GM12865 (cell line): ENCODE measurements at regions not wholly inside any gene's neighbourhood (a gene's known extent, or its start where the extent isn't known, plus 50 kb on each side); places are given as distances from the start of the nearest gene placed in this dataset.

Experiments
- DNase-seq: peaks from one replicate; pipeline ENCODE4 v3.0.0; 2010; ENCODE audit warnings: low read depth
- H3K4me3 ChIP-seq: 2 replicates; pipeline ENCODE4 v1.5.1; 2011; ENCODE audit warnings: mild to moderate bottlenecking, low read depth, low read length, control low read depth
- CTCF ChIP-seq: IDR thresholded peaks from 2 replicates; pipeline ENCODE4 v1.5.1; 2011; ENCODE audit warnings: low read length, control low read depth, low read depth, inconsistent platforms; ENCODE audit not compliant: insufficient read depth; ENCODE audit errors: missing control alignments

- H3K4me3 ChIP-seq = no peak overlapping the region
- DNase-seq = no peak
- TF ChIP-seq CTCF = no peak
Observed at GRCh38 chr12:131605304-131605829, 105.5 kb upstream of the SFSWAP start.

- DNase-seq = no peak
- H3K4me3 ChIP-seq = no peak overlapping the region
- TF ChIP-seq CTCF = no peak
Observed at GRCh38 chr12:131606218-131606901, 104.5 kb upstream of the SFSWAP start.

GRCh38 chr12:131607658-131608447 lies 103.0 kb upstream of the SFSWAP start:
- TF ChIP-seq CTCF = no peak
- peak overlapping the region; percentile 38 for H3K4me3 ChIP-seq
- DNase-seq = peak; percentile 69

- DNase-seq = peak; percentile 60
- peak; percentile 57 for TF ChIP-seq CTCF
- no peak overlapping the region for H3K4me3 ChIP-seq
Observed at GRCh38 chr12:131608740-131609690, 101.9 kb upstream of the SFSWAP start.

- H3K4me3 ChIP-seq = no peak overlapping the region
- TF ChIP-seq CTCF = no peak
- DNase-seq = no peak
Observed at GRCh38 chr12:131609762-131610161, 101.1 kb upstream of the SFSWAP start.

GRCh38 chr12:131610181-131610580 lies 100.7 kb upstream of the SFSWAP start:
- H3K4me3 ChIP-seq = no peak overlapping the region
- DNase-seq = no peak
- no peak for TF ChIP-seq CTCF
